Mesendoderm (in vitro differentiated cells): ENCODE measurements at regions not wholly inside any gene's neighbourhood (a gene's known extent, or its start where the extent isn't known, plus 50 kb on each side); places are given as distances from the start of the nearest gene placed in this dataset.
"Not testable (repeated sequence)": the region's sequence is repeated elsewhere in the genome, so short reads cannot be mapped to it uniquely, and the experiment has no call there.

Experiments
- DNase-seq: peaks from one replicate; pipeline ENCODE4 v3.0.0; 2013
- H2AK5ac ChIP-seq: 2 replicates; pipeline ENCODE4 v1.6.1; 2013; ENCODE audit warnings: low read length, inconsistent platforms
- H2BK120ac ChIP-seq: 2 replicates; pipeline ENCODE4 v1.6.1; 2013; ENCODE audit warnings: low read depth, mild to moderate bottlenecking, low read length, moderate library complexity, mixed read lengths
- H2BK15ac ChIP-seq: replicated peaks from 2 replicates; pipeline ENCODE4 v1.6.1; 2013; ENCODE audit warnings: low read depth, mild to moderate bottlenecking, moderate library complexity
- H2BK5ac ChIP-seq: 2 replicates; pipeline ENCODE4 v1.6.1; 2013; ENCODE audit warnings: low read length, inconsistent platforms
- H3K18ac ChIP-seq: 2 replicates; pipeline ENCODE4 v1.6.1; 2013; ENCODE audit warnings: mild to moderate bottlenecking, low read length, mixed read lengths
- H3K23ac ChIP-seq: one replicate; pipeline ENCODE4 v1.6.1; 2013; ENCODE audit warnings: low read length
- H3K27ac ChIP-seq: 2 replicates; pipeline ENCODE4 v1.5.1; 2013; ENCODE audit warnings: low read depth, mild to moderate bottlenecking, inconsistent platforms, low read length, moderate library complexity
- H3K27me3 ChIP-seq: 2 replicates; pipeline ENCODE4 v1.6.1; 2013; ENCODE audit warnings: low read length, control low read depth, mild to moderate bottlenecking, inconsistent platforms; ENCODE audit not compliant: insufficient read depth, poor library complexity
- H3K36me3 ChIP-seq: 2 replicates; pipeline ENCODE4 v1.6.1; 2013; ENCODE audit warnings: low read length, inconsistent platforms; ENCODE audit not compliant: control insufficient read depth, insufficient read depth
- H3K4ac ChIP-seq: one replicate; pipeline ENCODE4 v1.6.1; 2013; ENCODE audit warnings: low read depth, mild to moderate bottlenecking, low read length, moderate library complexity
- H3K4me1 ChIP-seq: 2 replicates; pipeline ENCODE4 v1.6.1; 2013; ENCODE audit warnings: low read depth, low read length, inconsistent platforms; ENCODE audit not compliant: control insufficient read depth
- H3K4me2 ChIP-seq: 2 replicates; pipeline ENCODE4 v1.6.1; 2013; ENCODE audit warnings: low read length
- H3K4me3 ChIP-seq: 2 replicates; pipeline ENCODE4 v1.5.1; 2013; ENCODE audit warnings: mild to moderate bottlenecking, low read length
- H3K56ac ChIP-seq: one replicate; pipeline ENCODE4 v1.6.1; 2013; ENCODE audit warnings: low read length
- H3K79me1 ChIP-seq: 2 replicates; pipeline ENCODE4 v1.6.1; 2013; ENCODE audit warnings: low read length, inconsistent platforms
- H3K79me2 ChIP-seq: 2 replicates; pipeline ENCODE4 v1.6.1; 2013; ENCODE audit warnings: mild to moderate bottlenecking, low read length; ENCODE audit not compliant: control insufficient read depth, insufficient read depth
- H3K9ac ChIP-seq: 2 replicates; pipeline ENCODE4 v1.6.1; 2013; ENCODE audit warnings: low read length, inconsistent platforms
- H4K5ac ChIP-seq: one replicate; pipeline ENCODE4 v1.6.1; 2013; ENCODE audit warnings: low read length
- H4K8ac ChIP-seq: one replicate; pipeline ENCODE4 v1.6.1; 2013; ENCODE audit warnings: low read depth, mild to moderate bottlenecking, control low read depth, low read length, moderate library complexity
- WGBS: extraction: QIAGEN DNeasy Blood & Tissue Kit; methylation state at CpG from one replicate; pipeline ENCODE4 v1.1.7; 2013; ENCODE audit warnings: low lambda C conversion rate, missing lambda C conversion rate; ENCODE audit not compliant: insufficient coverage; ENCODE audit errors: extremely low coverage; 5-methylcytosine and 5-hydroxymethylcytosine counted together

- Histone ChIP-seq H3K4me3 (no peak overlapping the region), H2BK5ac (no peak overlapping the region), H3K27me3 (no peaks in the 10 kb centered on the region), H2BK120ac (no peak overlapping the region), H3K18ac (no peak overlapping the region), H3K4me2 (no peak overlapping the region), H3K56ac (no peak overlapping the region), H3K36me3 (no peaks in the 10 kb centered on the region), H3K4ac (no peak overlapping the region), H2AK5ac (no peak overlapping the region), H4K5ac (no peak overlapping the region), H2BK15ac (no peak overlapping the region), H3K27ac (no peak overlapping the region), H3K9ac (no peak overlapping the region), H4K8ac (no peak overlapping the region), H3K23ac (no peak overlapping the region), H3K79me2 (no peaks in the 10 kb centered on the region), H3K79me1 (no peaks in the 10 kb centered on the region), H3K4me1 (no peaks in the 10 kb centered on the region)
- DNase-seq = no peak
These were observed 169.6 kb downstream of the UACA start for GRCh38 chr15:70593795-70594194.

- H3K27me3 ChIP-seq = no peaks in the 10 kb centered on the region
These were observed 173.6 kb downstream of the UACA start for GRCh38 chr15:70589728-70590127.

GRCh38 chr15:70589221-70589620, 174.1 kb downstream of the UACA start:
- Histone ChIP-seq H3K27ac (no peak overlapping the region), H3K27me3 (no peaks in the 10 kb centered on the region), H3K23ac (no peak overlapping the region), H2BK15ac (no peak overlapping the region), H4K8ac (no peak overlapping the region), H2BK5ac (no peak overlapping the region), H3K79me2 (no peaks in the 10 kb centered on the region), H3K56ac (no peak overlapping the region), H3K36me3 (no peaks in the 10 kb centered on the region), H3K4me3 (no peak overlapping the region), H3K79me1 (no peaks in the 10 kb centered on the region), H4K5ac (no peak overlapping the region), H2AK5ac (no peak overlapping the region), H3K4ac (no peak overlapping the region), H3K4me1 (no peaks in the 10 kb centered on the region), H2BK120ac (no peak overlapping the region), H3K4me2 (no peak overlapping the region), H3K9ac (no peak overlapping the region), H3K18ac (no peak overlapping the region)
- no peak for DNase-seq

More at GRCh38 chr15:70589728-70590127, 173.6 kb downstream of the UACA start:
- H2BK120ac ChIP-seq = no peak overlapping the region
- WGBS = no CpG with 5 or more reads among the region's 4 CpGs
- H2BK5ac ChIP-seq = no peak overlapping the region
- no peak overlapping the region for H3K56ac ChIP-seq
- no peak overlapping the region for H3K4me3 ChIP-seq
- H2BK15ac ChIP-seq = no peak overlapping the region
- H3K79me2 ChIP-seq = no peaks in the 10 kb centered on the region
- no peaks in the 10 kb centered on the region for H3K79me1 ChIP-seq
- H3K36me3 ChIP-seq = no peaks in the 10 kb centered on the region
- no peak overlapping the region for H3K23ac ChIP-seq
- H2AK5ac ChIP-seq = no peak overlapping the region
- H4K5ac ChIP-seq = no peak overlapping the region
- H3K4me1 ChIP-seq = no peaks in the 10 kb centered on the region
- H4K8ac ChIP-seq = no peak overlapping the region
- no peak for DNase-seq
- no peak overlapping the region for H3K27ac ChIP-seq
- no peak overlapping the region for H3K9ac ChIP-seq
- H3K4me2 ChIP-seq = no peak overlapping the region
- H3K18ac ChIP-seq = no peak overlapping the region
- no peak overlapping the region for H3K4ac ChIP-seq

GRCh38 chr15:70588613-70589012, 174.7 kb downstream of the UACA start:
- Histone ChIP-seq H3K56ac (no peak overlapping the region), H3K27me3 (no peaks in the 10 kb centered on the region), H2AK5ac (no peak overlapping the region), H2BK120ac (no peak overlapping the region), H4K5ac (no peak overlapping the region), H3K23ac (no peak overlapping the region), H3K4ac (no peak overlapping the region), H3K27ac (no peak overlapping the region), H3K79me1 (no peaks in the 10 kb centered on the region), H2BK15ac (no peak overlapping the region), H3K4me2 (no peak overlapping the region), H3K4me1 (no peaks in the 10 kb centered on the region), H2BK5ac (no peak overlapping the region), H3K36me3 (no peaks in the 10 kb centered on the region), H3K79me2 (no peaks in the 10 kb centered on the region), H3K4me3 (no peak overlapping the region), H3K9ac (no peak overlapping the region), H3K18ac (no peak overlapping the region), H4K8ac (no peak overlapping the region)
- WGBS = no CpG with 5 or more reads among the region's 4 CpGs
- no peak for DNase-seq

- H2BK15ac ChIP-seq = no peak overlapping the region
These were observed 175.3 kb downstream of the UACA start for GRCh38 chr15:70587896-70588567.

GRCh38 chr15:70587012-70587634, 176.2 kb downstream of the UACA start:
- H4K8ac ChIP-seq, H3K9ac ChIP-seq, H3K4ac ChIP-seq, H3K27me3 ChIP-seq, H2AK5ac ChIP-seq, H2BK5ac ChIP-seq, H3K4me3 ChIP-seq, H3K4me1 ChIP-seq, H3K56ac ChIP-seq, H2BK15ac ChIP-seq, DNase-seq, H2BK120ac ChIP-seq, H4K5ac ChIP-seq, H3K79me2 ChIP-seq, H3K4me2 ChIP-seq, H3K23ac ChIP-seq, H3K79me1 ChIP-seq, H3K27ac ChIP-seq, H3K18ac ChIP-seq, H3K36me3 ChIP-seq: not testable (repeated sequence)
- no CpG with 5 or more reads among the region's 40 CpGs for WGBS

More at GRCh38 chr15:70587896-70588567, 175.3 kb downstream of the UACA start:
- no peak overlapping the region for H2BK5ac ChIP-seq
- no CpG with 5 or more reads among the region's 10 CpGs for WGBS
- no peak for DNase-seq
- no peaks in the 10 kb centered on the region for H3K79me2 ChIP-seq
- H4K8ac ChIP-seq = no peak overlapping the region
- H3K4me1 ChIP-seq = no peaks in the 10 kb centered on the region
- no peak overlapping the region for H3K18ac ChIP-seq
- no peak overlapping the region for H3K4me2 ChIP-seq
- no peak overlapping the region for H3K9ac ChIP-seq
- H2BK120ac ChIP-seq = no peak overlapping the region
- no peak overlapping the region for H4K5ac ChIP-seq
- no peak overlapping the region for H3K4ac ChIP-seq
- H3K79me1 ChIP-seq = no peaks in the 10 kb centered on the region
- no peak overlapping the region for H3K4me3 ChIP-seq
- H3K27ac ChIP-seq = no peak overlapping the region
- H3K23ac ChIP-seq = no peak overlapping the region
- no peak overlapping the region for H3K56ac ChIP-seq
- H2AK5ac ChIP-seq = no peak overlapping the region
- no peaks in the 10 kb centered on the region for H3K36me3 ChIP-seq
- H3K27me3 ChIP-seq = no peaks in the 10 kb centered on the region
